ENCODE measurements at regions not wholly inside any gene's neighbourhood (a gene's known extent, or its start where the extent isn't known, plus 50 kb on each side); places are given as distances from the start of the nearest gene placed in this dataset.
A peak's percentile ranks its signal among the peaks of the same experiment; 100 is the strongest.
"Not testable (repeated sequence)": the region's sequence is repeated elsewhere in the genome, so short reads cannot be mapped to it uniquely, and the experiment has no call there.

GRCh38 chr20:30585244-30585796 lies 672.1 kb upstream of the DEFB115 start:
- DNase-seq (ENCODE audit: low read depth in 2 of 3, low spot score in 1 of 3) = peak in 2 of 3 donors; percentile 14 to 21

- not testable (repeated sequence) for DNase-seq (ENCODE audit: low read depth in 2 of 3, low spot score in 1 of 3)
Observed at GRCh38 chr20:30586178-30586577, 671.3 kb upstream of the DEFB115 start.

DNA sequence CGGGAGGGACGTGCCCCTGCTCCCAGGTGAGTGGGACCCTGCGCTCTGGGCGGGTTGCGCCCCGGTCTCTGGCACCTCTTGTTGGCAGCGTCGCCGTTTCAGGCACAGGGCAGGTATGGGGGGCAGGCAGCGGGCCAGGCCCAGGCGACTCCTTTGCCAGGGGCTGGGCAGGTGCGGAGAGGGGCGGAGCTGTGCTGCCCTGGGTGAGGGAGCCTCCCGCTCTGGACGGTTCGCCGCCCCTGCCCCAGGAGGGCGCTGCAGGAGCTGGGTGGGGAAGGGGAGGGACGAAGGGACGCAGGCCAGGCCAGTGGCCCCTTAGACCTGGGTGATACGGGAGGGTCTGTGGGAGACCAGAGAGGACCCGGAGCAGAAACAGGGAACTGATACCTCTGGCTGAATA lies 663.9 kb upstream of the DEFB115 start:
- DNase-seq (ENCODE audit: low read depth in 2 of 3, low spot score in 1 of 3) = no peak

- no peak for DNase-seq (ENCODE audit: low read depth in 2 of 3, low spot score in 1 of 3)
Observed at GRCh38 chr20:30594112-30594511, 663.4 kb upstream of the DEFB115 start.

- DNase-seq (ENCODE audit: low read depth in 2 of 3, low spot score in 1 of 3) = no peak
Observed at GRCh38 chr20:30595698-30596097, 661.8 kb upstream of the DEFB115 start.

GRCh38 chr20:30597429-30597828 lies 660.0 kb upstream of the DEFB115 start:
- not testable (repeated sequence) for DNase-seq (ENCODE audit: low read depth in 2 of 3, low spot score in 1 of 3)

DNA sequence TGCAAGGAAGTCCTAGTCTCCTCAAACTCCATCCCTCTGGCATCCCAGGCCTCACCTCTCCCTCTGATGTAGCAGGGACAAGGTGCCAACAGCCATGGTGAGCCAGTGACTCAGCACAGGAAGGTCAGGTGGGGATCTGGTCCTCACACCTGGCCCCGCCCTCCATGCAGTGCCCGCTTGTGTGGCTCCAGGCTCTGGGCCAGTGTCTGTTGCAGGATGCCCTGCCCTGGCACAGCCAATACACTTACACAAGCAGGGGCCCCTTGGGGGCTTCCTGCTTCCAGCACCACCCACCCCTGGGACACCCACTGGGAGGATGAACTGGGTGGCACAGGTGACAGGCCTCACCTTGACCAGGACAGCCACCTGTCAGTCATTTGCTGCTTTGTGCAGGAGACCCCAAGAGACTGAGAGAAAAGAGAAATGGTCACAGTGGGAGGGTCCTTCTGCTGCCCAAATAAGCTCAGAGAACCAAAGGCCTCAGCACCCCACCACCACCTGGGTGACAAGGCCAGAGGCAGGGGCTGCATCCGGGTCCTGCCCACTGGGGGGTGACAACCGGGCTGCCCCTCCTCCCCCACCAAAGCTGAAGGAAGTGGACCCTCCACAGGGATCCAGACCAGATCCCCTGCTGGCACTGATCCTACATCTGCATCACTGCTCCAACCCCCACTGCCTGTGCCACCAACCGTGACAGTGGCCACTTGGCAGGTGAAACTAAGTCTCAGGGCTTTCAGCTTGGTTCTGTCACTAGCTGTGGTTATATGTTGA lies 658.8 kb upstream of the DEFB115 start:
- DNase-seq (ENCODE audit: low read depth in 2 of 3, low spot score in 1 of 3) = no peak

- DNase-seq (ENCODE audit: low read depth in 2 of 3, low spot score in 1 of 3) = no peak
Observed at GRCh38 chr20:30599990-30600389, 657.5 kb upstream of the DEFB115 start.

- DNase-seq (ENCODE audit: low read depth in 2 of 3, low spot score in 1 of 3) = no peak
Observed at GRCh38 chr20:30601974-30602373, 655.5 kb upstream of the DEFB115 start.

DNA sequence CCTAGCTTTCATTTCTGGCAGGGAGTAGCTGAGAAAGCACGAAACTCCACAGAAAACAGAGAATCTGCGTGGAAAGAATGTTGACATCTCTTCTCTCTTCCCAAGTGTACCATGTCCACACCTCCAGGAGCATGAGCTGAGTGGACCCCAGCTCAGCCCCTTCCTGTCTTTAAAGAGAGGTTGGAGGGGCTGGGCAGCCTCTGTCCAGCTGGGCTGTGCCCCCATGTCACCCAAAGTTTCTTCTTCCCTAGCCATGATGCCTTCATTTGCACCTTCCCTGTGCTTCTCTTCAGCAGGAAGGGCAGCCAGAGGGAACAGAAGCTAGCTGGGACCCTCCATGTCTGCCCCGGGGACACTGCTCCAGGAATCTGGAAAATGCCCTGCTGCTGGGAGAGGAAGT lies 655.0 kb upstream of the DEFB115 start:
- no peak for DNase-seq (ENCODE audit: low read depth in 2 of 3, low spot score in 1 of 3)

- no peak for DNase-seq (ENCODE audit: low read depth in 2 of 3, low spot score in 1 of 3)
Observed at GRCh38 chr20:30606990-30607389, 650.5 kb upstream of the DEFB115 start.

DNA sequence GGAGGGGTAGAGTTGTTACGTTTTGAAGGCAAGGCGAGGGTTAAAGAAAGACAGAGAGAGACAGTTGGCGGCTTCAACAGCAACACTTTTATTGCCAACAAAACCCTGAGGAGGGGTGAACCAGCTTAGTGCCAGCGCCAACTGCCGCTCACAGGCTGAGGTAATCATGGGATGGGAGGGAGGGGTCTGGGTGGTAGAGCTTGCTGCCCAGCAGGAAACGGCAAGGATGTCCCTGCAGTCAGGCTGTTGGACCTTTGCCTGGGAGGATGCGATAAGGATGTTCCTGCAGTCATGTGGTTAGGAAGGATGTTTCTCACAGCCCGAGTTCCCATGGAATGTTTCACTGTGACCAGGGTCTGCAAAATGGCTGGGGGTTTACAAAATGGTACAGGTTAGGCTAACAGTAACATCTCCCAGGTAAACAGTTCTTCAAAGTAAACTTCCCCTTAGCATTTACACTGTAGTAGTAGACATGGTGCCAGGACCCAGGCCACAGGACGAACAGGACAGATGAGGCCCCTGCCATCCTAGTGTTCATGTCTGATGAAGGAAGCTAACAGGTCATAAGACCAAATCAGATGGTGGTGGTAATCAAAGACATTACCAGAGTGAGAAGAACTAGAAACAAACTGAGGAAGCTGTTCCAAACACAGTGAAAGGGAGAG lies 647.3 kb upstream of the DEFB115 start:
- DNase-seq (ENCODE audit: low read depth in 2 of 3, low spot score in 1 of 3) = no peak

DNA sequence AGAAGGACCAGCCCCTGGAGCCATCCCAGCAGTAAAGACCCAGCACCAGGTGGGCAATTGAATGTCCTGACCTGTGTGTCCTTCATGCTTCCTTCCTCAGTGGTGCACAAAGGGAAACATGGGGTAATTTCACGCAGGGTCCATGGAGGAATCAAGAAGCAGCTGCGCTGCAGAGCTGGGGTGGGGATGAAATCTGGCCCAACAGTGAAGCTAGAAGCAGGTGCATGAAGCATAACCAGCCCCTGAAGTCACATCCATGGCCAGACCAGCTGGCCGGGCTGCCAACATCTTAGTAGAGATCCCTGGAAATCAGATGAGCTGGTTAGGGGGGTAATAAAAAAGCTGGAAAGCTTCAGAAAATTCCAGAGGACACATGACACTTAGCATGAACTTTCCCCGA lies 646.7 kb upstream of the DEFB115 start:
- DNase-seq (ENCODE audit: low read depth in 2 of 3, low spot score in 1 of 3) = no peak

- no peak for DNase-seq (ENCODE audit: low read depth in 2 of 3, low spot score in 1 of 3)
Observed at GRCh38 chr20:30611239-30611984, 646.1 kb upstream of the DEFB115 start.

DNA sequence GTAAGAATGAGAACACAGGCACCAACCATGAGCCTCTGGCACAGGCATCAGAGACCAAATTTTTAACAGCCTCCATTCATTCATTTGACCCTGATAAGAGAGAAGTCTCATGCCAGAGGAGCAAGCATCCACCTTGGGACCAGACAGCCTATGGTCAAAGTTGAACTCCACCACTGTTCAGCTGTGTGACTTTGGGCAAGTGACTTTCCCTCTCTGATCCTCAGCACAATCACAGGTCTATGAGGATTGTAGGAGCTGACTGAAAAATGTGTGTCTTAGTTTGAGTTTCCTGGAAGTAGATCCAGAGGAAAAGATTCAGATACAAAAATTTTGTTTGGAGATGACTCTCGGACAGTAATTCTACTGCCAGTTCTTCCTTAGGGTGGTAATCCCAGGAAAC lies 645.1 kb upstream of the DEFB115 start:
- DNase-seq (ENCODE audit: low read depth in 2 of 3, low spot score in 1 of 3) = no peak

GRCh38 chr20:30621346-30621745 lies 636.1 kb upstream of the DEFB115 start:
- DNase-seq (ENCODE audit: low read depth in 2 of 3, low spot score in 1 of 3) = not testable (repeated sequence)

GRCh38 chr20:30624310-30624709 lies 633.2 kb upstream of the DEFB115 start:
- DNase-seq (ENCODE audit: low read depth in 2 of 3, low spot score in 1 of 3) = not testable (repeated sequence)

DNA sequence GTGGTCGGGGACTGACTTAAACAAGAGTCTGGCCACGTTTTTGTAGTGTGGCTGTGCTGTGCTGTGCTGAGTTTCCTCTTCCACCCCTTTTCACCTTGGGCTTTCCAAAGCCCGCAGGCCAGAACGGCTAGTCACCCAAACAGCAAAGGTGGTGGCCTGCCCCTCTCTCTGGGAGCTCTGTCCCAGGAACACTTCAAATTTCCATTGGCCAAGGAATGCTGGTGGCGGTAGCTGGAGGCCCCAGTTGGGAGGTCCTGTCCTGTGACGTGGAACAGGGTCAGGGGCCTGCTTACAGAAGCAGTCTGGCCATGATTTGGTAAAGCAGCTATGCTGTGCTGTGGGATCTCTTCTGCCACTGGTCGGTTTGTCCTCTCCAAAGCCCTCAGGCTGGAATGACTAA lies 628.1 kb upstream of the DEFB115 start:
- DNase-seq (ENCODE audit: low read depth in 2 of 3, low spot score in 1 of 3) = not testable (repeated sequence)

DNA sequence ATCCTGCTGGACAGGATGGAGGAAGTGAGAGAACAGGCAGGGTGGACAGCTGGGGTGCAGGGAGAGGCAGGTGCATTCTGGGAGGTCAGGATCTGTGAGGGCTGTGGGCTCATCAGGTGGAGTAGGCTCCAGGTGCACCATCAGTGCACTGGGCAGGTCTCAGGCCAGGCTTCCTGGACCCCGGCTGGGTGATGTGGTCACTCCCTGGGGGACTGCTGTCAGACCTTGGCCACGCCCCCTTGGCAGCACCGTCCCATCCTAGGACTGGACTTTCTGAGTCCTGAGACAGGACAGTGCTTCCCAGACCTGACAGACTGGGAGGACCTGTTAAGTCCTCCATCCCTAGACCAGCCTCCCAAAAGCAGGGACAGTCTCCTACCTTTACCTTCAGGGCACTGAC lies 626.7 kb upstream of the DEFB115 start:
- DNase-seq (ENCODE audit: low read depth in 2 of 3, low spot score in 1 of 3) = no peak

- DNase-seq (ENCODE audit: low read depth in 2 of 3, low spot score in 1 of 3) = not testable (repeated sequence)
Observed at GRCh38 chr20:30631261-30631789, 626.1 kb upstream of the DEFB115 start.

GRCh38 chr20:30632773-30633172 lies 624.7 kb upstream of the DEFB115 start:
- DNase-seq (ENCODE audit: low read depth in 2 of 3, low spot score in 1 of 3) = not testable (repeated sequence)
